Erythroblast (primary cell): ENCODE measurements at regions not wholly inside any gene's neighbourhood (a gene's known extent, or its start where the extent isn't known, plus 50 kb on each side); places are given as distances from the start of the nearest gene placed in this dataset.

Experiments used
- GATA1 ChIP-seq: IDR thresholded peaks from 2 replicates; pipeline ENCODE4 v1.6.1; 2011; ENCODE audit warnings: low read depth, mild to moderate bottlenecking, control low read depth, low read length, moderate library complexity
- POLR2A ChIP-seq: IDR thresholded peaks from 2 replicates; pipeline ENCODE4 v1.6.1; 2011; ENCODE audit warnings: mild to moderate bottlenecking, low read length

DNA sequence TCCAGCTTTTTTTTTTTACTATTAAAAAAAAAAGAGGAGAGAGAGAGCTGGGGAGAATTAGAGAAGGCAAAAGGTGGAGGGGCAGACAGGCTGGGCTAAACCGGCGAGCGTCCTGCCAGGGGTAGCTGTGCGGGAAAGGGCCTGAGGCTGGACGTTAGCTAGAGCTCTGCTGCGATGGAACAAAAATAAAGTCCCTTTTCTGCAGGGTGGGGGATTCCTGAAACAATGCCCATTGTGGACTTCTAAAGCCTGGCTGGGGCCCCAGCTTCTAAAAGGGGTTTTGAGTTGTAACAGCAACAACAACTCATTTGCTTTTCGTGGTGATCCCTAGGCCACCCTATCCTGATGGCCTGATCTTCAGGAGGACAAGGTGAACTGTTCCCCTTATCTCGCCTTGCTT, 311.7 kb downstream of the FBXW7 start:
- TF ChIP-seq POLR2A: no peak
- no peak for TF ChIP-seq GATA1
